ENCODE measurements at regions not wholly inside any gene's neighbourhood (a gene's known extent, or its start where the extent isn't known, plus 50 kb on each side); places are given as distances from the start of the nearest gene placed in this dataset.

- no peak for DNase-seq (ENCODE audit: extremely low spot score)
- TF ChIP-seq, protein P1, sequence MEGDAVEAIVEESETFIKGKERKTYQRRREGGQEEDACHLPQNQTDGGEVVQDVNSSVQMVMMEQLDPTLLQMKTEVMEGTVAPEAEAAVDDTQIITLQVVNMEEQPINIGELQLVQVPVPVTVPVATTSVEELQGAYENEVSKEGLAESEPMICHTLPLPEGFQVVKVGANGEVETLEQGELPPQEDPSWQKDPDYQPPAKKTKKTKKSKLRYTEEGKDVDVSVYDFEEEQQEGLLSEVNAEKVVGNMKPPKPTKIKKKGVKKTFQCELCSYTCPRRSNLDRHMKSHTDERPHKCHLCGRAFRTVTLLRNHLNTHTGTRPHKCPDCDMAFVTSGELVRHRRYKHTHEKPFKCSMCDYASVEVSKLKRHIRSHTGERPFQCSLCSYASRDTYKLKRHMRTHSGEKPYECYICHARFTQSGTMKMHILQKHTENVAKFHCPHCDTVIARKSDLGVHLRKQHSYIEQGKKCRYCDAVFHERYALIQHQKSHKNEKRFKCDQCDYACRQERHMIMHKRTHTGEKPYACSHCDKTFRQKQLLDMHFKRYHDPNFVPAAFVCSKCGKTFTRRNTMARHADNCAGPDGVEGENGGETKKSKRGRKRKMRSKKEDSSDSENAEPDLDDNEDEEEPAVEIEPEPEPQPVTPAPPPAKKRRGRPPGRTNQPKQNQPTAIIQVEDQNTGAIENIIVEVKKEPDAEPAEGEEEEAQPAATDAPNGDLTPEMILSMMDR (IDR thresholded peaks at IDR 0.05; ENCODE audit: control extremely low read depth, extremely low read depth, low read depth, missing control alignments) = no peak
- ChIA-PET POLR2A (no interaction called here), CTCF (no interaction called here)
Measured at GRCh38 chr2:220315098-220315823, 687.8 kb downstream of the SLC4A3 start.

DNA sequence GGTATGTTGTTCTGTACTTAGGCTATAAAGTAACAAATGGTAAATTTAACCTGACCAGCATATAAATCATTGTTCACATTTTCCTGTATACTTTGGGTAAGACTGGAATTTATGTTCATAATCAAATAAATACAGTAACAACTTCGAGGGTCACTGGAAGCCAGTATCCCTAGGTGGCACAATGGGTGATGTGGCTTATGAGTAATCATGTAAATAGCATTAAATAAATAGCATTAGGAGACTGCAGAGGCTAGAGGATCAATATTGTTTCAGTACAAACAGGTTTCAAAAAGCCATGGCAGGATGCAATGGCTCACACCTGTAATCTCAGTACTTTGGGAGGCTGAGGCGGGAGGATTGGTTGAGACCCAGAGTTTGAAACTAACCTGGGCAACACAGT lies 690.6 kb downstream of the SLC4A3 start:
- TF ChIP-seq, protein P1 (IDR thresholded peaks at IDR 0.05; ENCODE audit: control extremely low read depth, extremely low read depth, low read depth, missing control alignments) = no peak
- POLR2A ChIA-PET = no interaction called here
- DNase-seq (ENCODE audit: extremely low spot score) = no peak

GRCh38 chr2:220318508-220318907 lies 691.1 kb downstream of the SLC4A3 start:
- CTCF ChIA-PET = no interaction called here
- DNase-seq (ENCODE audit: extremely low spot score) = no peak

More for the DNA sequence above, 690.6 kb downstream of the SLC4A3 start:
- CTCF ChIA-PET = no interaction called here

DNA sequence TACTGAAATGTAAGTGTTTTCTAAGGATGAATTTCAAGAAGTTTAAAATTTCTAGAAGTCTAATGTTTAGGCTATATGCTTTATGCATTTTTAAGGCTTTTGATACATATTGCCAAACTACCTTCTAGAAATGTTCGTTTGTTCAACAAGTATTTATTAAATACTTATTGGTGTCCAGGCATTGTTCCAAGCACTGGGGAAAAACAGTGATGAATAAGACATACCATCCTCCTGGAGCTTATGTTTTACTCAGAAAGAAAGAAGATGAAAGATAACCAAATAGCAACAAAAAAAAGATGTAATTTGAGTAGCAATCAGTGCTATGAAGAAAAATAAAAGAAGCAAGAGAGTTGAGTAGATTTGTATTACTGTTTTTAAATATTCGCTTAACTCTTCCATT lies 692.9 kb downstream of the SLC4A3 start:
- DNase-seq (ENCODE audit: extremely low spot score) = no peak
- ChIA-PET CTCF (no interaction called here), POLR2A (no interaction called here)
- TF ChIP-seq, protein P1 (IDR thresholded peaks at IDR 0.05; ENCODE audit: control extremely low read depth, extremely low read depth, low read depth, missing control alignments) = no peak

More at GRCh38 chr2:220318508-220318907, 691.1 kb downstream of the SLC4A3 start:
- POLR2A ChIA-PET = no interaction called here
- TF ChIP-seq, protein P1 (IDR thresholded peaks at IDR 0.05; ENCODE audit: control extremely low read depth, extremely low read depth, low read depth, missing control alignments) = no peak

DNA sequence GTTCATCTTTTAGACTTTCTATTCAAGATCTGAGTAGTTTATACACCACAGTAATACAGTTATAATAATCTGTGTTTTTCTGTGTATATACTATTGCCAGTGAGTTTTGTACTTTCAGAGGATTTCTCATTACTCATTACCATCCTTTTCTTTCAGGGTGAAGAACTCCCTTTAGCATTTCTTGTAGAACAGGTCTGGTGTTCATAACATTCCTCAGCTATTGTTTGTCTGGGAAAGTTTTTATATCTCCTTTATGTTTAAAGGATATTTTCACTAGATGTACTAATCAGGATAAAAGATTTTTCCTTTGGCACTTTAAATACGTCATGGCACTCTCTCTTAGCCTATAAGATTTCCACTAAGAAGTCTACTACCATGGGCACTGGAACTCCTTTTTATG lies 705.5 kb downstream of the SLC4A3 start:
- CTCF ChIA-PET = no interaction called here
- DNase-seq (ENCODE audit: extremely low spot score) = no peak
- POLR2A ChIA-PET = no interaction called here
- TF ChIP-seq, protein P1 (IDR thresholded peaks at IDR 0.05; ENCODE audit: control extremely low read depth, extremely low read depth, low read depth, missing control alignments) = no peak

DNA sequence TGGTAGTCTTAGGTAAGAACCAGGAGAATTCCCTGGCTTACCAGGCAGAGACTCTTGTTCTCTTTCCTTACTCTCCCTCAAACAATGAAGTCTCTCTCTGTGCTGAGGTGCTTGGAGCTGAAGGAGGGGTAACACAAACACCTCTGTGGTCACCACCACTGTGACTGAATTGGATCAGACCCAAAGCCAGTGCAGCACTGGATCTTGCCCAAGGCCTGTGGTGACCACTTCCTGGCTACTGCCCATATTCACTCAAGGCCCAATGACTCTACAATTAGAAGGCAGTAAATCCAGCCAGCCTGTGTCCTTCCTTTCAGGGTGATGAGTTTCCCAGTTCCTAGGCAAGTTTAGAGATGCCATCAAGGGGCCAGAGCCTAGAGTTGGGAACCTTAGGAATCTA lies 706.8 kb downstream of the SLC4A3 start:
- DNase-seq (ENCODE audit: extremely low spot score) = no peak
- ChIA-PET POLR2A (no interaction called here), CTCF (no interaction called here)
- TF ChIP-seq, protein P1 (IDR thresholded peaks at IDR 0.05; ENCODE audit: control extremely low read depth, extremely low read depth, low read depth, missing control alignments) = no peak

Measured in GM10248 (cell line).